Sigmoid colon (tissue), 6 donors: ENCODE measurements at regions not wholly inside any gene's neighbourhood (a gene's known extent, or its start where the extent isn't known, plus 50 kb on each side); places are given as distances from the start of the nearest gene placed in this dataset.

Experiments used
- DNase-seq: peaks from one replicate; pipeline ENCODE4 v3.0.0-alpha.2; 2019
- H3K27ac ChIP-seq, 4 donors: fragments of 200-600 bp; sonication (generic); one replicate each; pipeline ENCODE4 v1.5.1; 2016 to 2019; ENCODE audit warnings: mild to moderate bottlenecking in 1 of 4
- H3K27me3 ChIP-seq, 3 donors: fragments of 200-600 bp; sonication (generic); one replicate each; pipeline ENCODE4 v1.5.1; 2019; ENCODE audit warnings: mild to moderate bottlenecking in 1 of 3
- H3K36me3 ChIP-seq, 4 donors: fragments of 200-600 bp; sonication (generic); one replicate each; pipeline ENCODE4 v1.5.1; 2016 to 2019
- H3K4me1 ChIP-seq, 4 donors: fragments of 200-600 bp; sonication (generic); one replicate each; pipeline ENCODE4 v1.5.1; 2017 to 2019
- H3K4me3 ChIP-seq, 4 donors: fragments of 200-600 bp; sonication (generic); one replicate each; pipeline ENCODE4 v1.5.1; 2017 to 2019; ENCODE audit warnings: mild to moderate bottlenecking in 2 of 4, moderate library complexity in 1 of 4
- H3K9me3 ChIP-seq, 4 donors: fragments of 200-600 bp in 3 of 4; sonication (generic) in 3 of 4; one replicate each; pipeline versions ENCODE4 v1.5.1 to v1.6.1; 2013 to 2019
- CTCF ChIP-seq, 4 experiments: fragments of 450-650 bp in 3 of 4; fragments of 200-600 bp in 1 of 4; IDR thresholded peaks; one replicate each; pipeline ENCODE4 v1.5.1; 2016 to 2019; ENCODE audit warnings: antibody characterized with exemption in 4 of 4, mild to moderate bottlenecking in 3 of 4, moderate library complexity in 2 of 4
- EP300 ChIP-seq, 4 donors: sonication (generic); formaldehyde crosslinking; IDR thresholded peaks; one replicate each; pipeline ENCODE4 v1.6.1; 2017; ENCODE audit warnings: antibody characterized with exemption in 4 of 4
- POLR2A ChIP-seq, 2 donors: fragments of 450-650 bp; IDR thresholded peaks; one replicate each; pipeline ENCODE4 v1.6.1; 2016; ENCODE audit warnings: antibody characterized with exemption in 2 of 2, mild to moderate bottlenecking in 2 of 2, moderate library complexity in 2 of 2
- POLR2AphosphoS5 ChIP-seq, 4 donors: sonication (generic); formaldehyde crosslinking; IDR thresholded peaks; one replicate each; pipeline ENCODE4 v1.6.1; 2017; ENCODE audit warnings: antibody characterized with exemption in 4 of 4
- WGBS, 2 donors: extraction: QIAGEN DNeasy Blood & Tissue Kit; methylation state at CpG; one replicate each; pipeline ENCODE4 v1.1.7; 2013; 5-methylcytosine and 5-hydroxymethylcytosine counted together
- intact Hi-C: fragments of 100-400 bp; cut with DNase I; formaldehyde crosslinking; loops from one replicate; pipeline ENCODE4 v1.15.1; 2023
- donor health status: healthy with polysubstance abuse.
- donor health status: healthy.

DNA sequence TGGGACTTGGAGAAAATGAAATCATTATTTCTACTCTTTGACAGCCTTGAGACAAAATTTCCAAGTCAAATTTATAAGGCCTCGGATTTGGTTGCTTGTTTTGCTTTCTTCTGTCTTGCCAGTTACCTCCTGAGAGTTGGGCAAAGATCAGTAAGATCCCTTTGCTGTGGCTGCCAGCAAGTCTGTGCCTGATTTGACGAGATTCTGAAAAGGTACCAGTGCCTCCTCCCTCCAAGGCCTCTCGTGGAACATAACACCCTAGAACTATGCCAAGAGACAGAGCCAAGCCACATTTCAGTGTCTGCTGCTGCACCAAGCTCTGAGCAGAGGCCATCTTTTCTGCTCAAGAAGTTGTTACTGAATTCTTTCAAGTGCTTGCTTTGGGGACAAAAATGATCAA, 61.0 kb downstream of the GTPBP8 start:
- 71 to 76% methylated on average over 3 of the region's 3 CpGs for WGBS, 2 donors
- DNase-seq, result peak; percentile 82
- H3K9me3 ChIP-seq, result no peaks in the 10 kb centered on the region

DNA sequence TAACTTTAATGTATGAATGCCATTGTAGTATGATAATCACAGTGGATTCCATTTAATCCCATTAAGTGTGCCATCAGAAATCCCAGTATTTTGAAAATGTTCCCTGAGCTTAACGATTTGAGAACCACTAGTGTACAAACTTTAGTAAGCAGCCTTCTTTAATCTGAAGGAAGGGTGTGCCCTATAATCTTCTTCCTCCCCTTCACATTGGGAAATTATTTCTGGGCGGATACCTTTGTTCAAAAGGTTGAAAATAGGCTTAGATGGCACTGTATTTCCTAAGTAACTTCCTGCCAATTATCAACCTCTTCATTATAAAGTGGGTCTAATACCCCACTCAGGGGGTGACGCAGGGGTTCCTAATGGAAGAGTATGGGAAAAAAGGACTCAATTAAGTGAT, 62.4 kb downstream of the GTPBP8 start:
- intact Hi-C loops, result loop anchor here (5.0 kb wide), 4 partner anchors 94 to 694 kb away; partner anchors contain the start of genes ATP6V1A and NAA50
- no peak for TF ChIP-seq POLR2A (IDR thresholded peaks at IDR 0.05)
- TF ChIP-seq CTCF (IDR thresholded peaks at IDR 0.05), result no peak
- no peak for TF ChIP-seq POLR2AphosphoS5 (IDR thresholded peaks at IDR 0.05)
- no peak for TF ChIP-seq EP300 (IDR thresholded peaks at IDR 0.05)

More for the DNA sequence above, 61.0 kb downstream of the GTPBP8 start:
- H3K4me3 ChIP-seq, result peak overlapping the region in 2 of 4 donors; percentile 7 to 17
- peak overlapping the region; percentile 71 to 75 (median 74) for H3K27ac ChIP-seq
- peaks cover 0 to 23% (median 16%) of the 10 kb centered on the region in 4 donors for H3K4me1 ChIP-seq
- no peak for TF ChIP-seq EP300 (IDR thresholded peaks at IDR 0.05)
- TF ChIP-seq POLR2AphosphoS5 (IDR thresholded peaks at IDR 0.05), result peak in 3 of 4 donors; percentile 26 to 51 (median 49)
- no peaks in the 10 kb centered on the region for H3K36me3 ChIP-seq
- intact Hi-C loops, result loop anchor here (1.0 to 5.0 kb wide), 7 partner anchors 96 to 696 kb away; partner anchors contain the start of genes ATP6V1A and NAA50
- H3K27me3 ChIP-seq, result no peaks in the 10 kb centered on the region

GRCh38 chr3:113054552-113054951, 63.8 kb downstream of the GTPBP8 start:
- DNase-seq, result no peak
- Histone ChIP-seq H3K9me3 (no peaks in the 10 kb centered on the region), H3K4me1 (peaks cover 0 to 23% (median 16%) of the 10 kb centered on the region in 4 donors), H3K36me3 (no peaks in the 10 kb centered on the region), H3K4me3 (no peak overlapping the region), H3K27ac (no peak overlapping the region), H3K27me3 (no peaks in the 10 kb centered on the region)
- TF ChIP-seq POLR2A (IDR thresholded peaks at IDR 0.05), result no peak
- WGBS, 2 donors, result 0 to 35% methylated on average over 1 of the region's 1 CpG
- intact Hi-C loops, result loop anchor here (5.0 kb wide), 4 partner anchors 93 to 693 kb away; partner anchors contain the start of genes ATP6V1A and NAA50

More for the DNA sequence above, 62.4 kb downstream of the GTPBP8 start:
- peaks cover 0 to 23% (median 16%) of the 10 kb centered on the region in 4 donors for H3K4me1 ChIP-seq
- WGBS, 2 donors, result 81 to 90% methylated on average over 3 of the region's 3 CpGs
- H3K9me3 ChIP-seq, result no peaks in the 10 kb centered on the region
- H3K27ac ChIP-seq, result peak overlapping the region in 2 of 4 donors; percentile 73 to 75
- no peaks in the 10 kb centered on the region for H3K36me3 ChIP-seq
- no peak overlapping the region for H3K4me3 ChIP-seq
- no peak for DNase-seq
- no peaks in the 10 kb centered on the region for H3K27me3 ChIP-seq

- intact Hi-C loops, result no loop called here
- H3K27ac ChIP-seq, result no peak overlapping the region
- no peaks in the 10 kb centered on the region for H3K36me3 ChIP-seq
- no peaks in the 10 kb centered on the region for H3K27me3 ChIP-seq
- no peak for DNase-seq
- no peak for TF ChIP-seq POLR2A (IDR thresholded peaks at IDR 0.05)
- no peak for TF ChIP-seq EP300 (IDR thresholded peaks at IDR 0.05)
- TF ChIP-seq CTCF (IDR thresholded peaks at IDR 0.05), result no peak
- no peak for TF ChIP-seq POLR2AphosphoS5 (IDR thresholded peaks at IDR 0.05)
- no peaks in the 10 kb centered on the region for H3K9me3 ChIP-seq
- peaks cover 0 to 23% (median 16%) of the 10 kb centered on the region in 4 donors for H3K4me1 ChIP-seq
- H3K4me3 ChIP-seq, result no peak overlapping the region
Observed at GRCh38 chr3:113055201-113055600, 64.4 kb downstream of the GTPBP8 start.

- peaks cover 0 to 23% (median 16%) of the 10 kb centered on the region in 4 donors for H3K4me1 ChIP-seq
- DNase-seq, result no peak
- 83 to 87% methylated on average over 5 of the region's 5 CpGs for WGBS, 2 donors
- TF ChIP-seq POLR2A (IDR thresholded peaks at IDR 0.05), result no peak
- TF ChIP-seq EP300 (IDR thresholded peaks at IDR 0.05), result no peak
- TF ChIP-seq CTCF (IDR thresholded peaks at IDR 0.05), result no peak
- no peak for TF ChIP-seq POLR2AphosphoS5 (IDR thresholded peaks at IDR 0.05)
- no peaks in the 10 kb centered on the region for H3K27me3 ChIP-seq
- intact Hi-C loops, result no loop called here
- no peak overlapping the region for H3K27ac ChIP-seq
- H3K4me3 ChIP-seq, result no peak overlapping the region
- H3K9me3 ChIP-seq, result no peaks in the 10 kb centered on the region
- no peaks in the 10 kb centered on the region for H3K36me3 ChIP-seq
Observed at GRCh38 chr3:113055961-113056360, 65.2 kb downstream of the GTPBP8 start.

DNA sequence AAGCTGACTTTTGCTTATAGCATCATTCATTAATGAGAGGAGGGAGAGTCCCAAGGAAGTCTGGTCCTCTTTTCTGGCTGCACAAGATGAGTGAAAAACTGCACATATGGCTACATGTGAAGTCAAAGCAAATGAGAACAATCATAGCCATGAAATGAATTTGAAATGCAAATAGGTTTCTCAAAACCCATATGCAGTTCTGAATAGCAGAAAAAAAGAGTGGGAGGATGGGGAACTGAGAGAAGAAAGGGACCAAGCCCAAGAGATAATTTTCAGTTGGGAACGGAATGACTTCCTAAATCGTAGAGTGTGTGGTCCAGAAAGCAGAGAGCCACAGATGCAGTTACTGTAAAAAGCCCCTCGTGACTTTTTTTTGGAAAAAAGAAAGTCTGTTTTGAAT, 66.3 kb downstream of the GTPBP8 start:
- no peaks in the 10 kb centered on the region for H3K9me3 ChIP-seq
- no peak overlapping the region for H3K4me3 ChIP-seq
- H3K4me1 ChIP-seq, result peaks cover 0 to 11% (median 8%) of the 10 kb centered on the region in 4 donors
- no peaks in the 10 kb centered on the region for H3K27me3 ChIP-seq
- 64 to 90% methylated on average over 3 of the region's 3 CpGs for WGBS, 2 donors
- intact Hi-C loops, result no loop called here
- no peak overlapping the region for H3K27ac ChIP-seq
- H3K36me3 ChIP-seq, result no peaks in the 10 kb centered on the region
- no peak for DNase-seq
- TF ChIP-seq EP300 (IDR thresholded peaks at IDR 0.05), result no peak
